Keratinocyte (primary cell): ENCODE measurements at regions not wholly inside any gene's neighbourhood (a gene's known extent, or its start where the extent isn't known, plus 50 kb on each side); places are given as distances from the start of the nearest gene placed in this dataset.

Experiments used
- DNase-seq: peaks from one replicate; pipeline ENCODE4 v3.0.0-alpha.2; 2011; ENCODE audit warnings: low read depth, missing footprints, low spot score
- FAIRE-seq: peaks from 2 replicates; lab custom pipeline; 2011; peaks lifted over from hg19 to GRCh38; lab: Jason Lieb, UNC
- H2AFZ ChIP-seq: 2 replicates; pipeline ENCODE4 v1.6.0; 2012; ENCODE audit warnings: low read length, control low read depth, inconsistent platforms; ENCODE audit not compliant: control insufficient read depth
- H3K27ac ChIP-seq: 2 replicates; pipeline ENCODE4 v1.5.1; 2011; ENCODE audit warnings: low read length; ENCODE audit not compliant: control insufficient read depth, insufficient read depth
- H3K27me3 ChIP-seq: 3 replicates; pipeline ENCODE4 v1.6.0; 2011; ENCODE audit warnings: low read length; ENCODE audit not compliant: control insufficient read depth, insufficient read depth; ENCODE audit errors: extremely low read depth
- H3K36me3 ChIP-seq, 2 experiments: 2 replicates in 1 of 2; 3 replicates in 1 of 2; pipeline ENCODE4 v1.5.1; 2011; ENCODE audit warnings: low read length in 2 of 2, mild to moderate bottlenecking in 1 of 2; ENCODE audit not compliant: control insufficient read depth in 2 of 2, insufficient read depth in 2 of 2; ENCODE audit errors: extremely low read depth in 1 of 2
- H3K4me1 ChIP-seq: 3 replicates; pipeline ENCODE4 v1.5.1; 2011; ENCODE audit warnings: low read length; ENCODE audit not compliant: control insufficient read depth, insufficient read depth; ENCODE audit errors: extremely low read depth
- H3K4me2 ChIP-seq: 3 replicates; pipeline ENCODE4 v1.6.0; 2011; ENCODE audit warnings: low read depth, low read length; ENCODE audit not compliant: control insufficient read depth, insufficient read depth; ENCODE audit errors: extremely low read depth
- H3K4me3 ChIP-seq, 3 experiments: fragments of 200-600 bp in 1 of 3; sonication (generic) in 1 of 3; 2 replicates in 2 of 3; 3 replicates in 1 of 3; pipeline ENCODE4 v1.5.1; 2011 to 2016; ENCODE audit warnings: low read length in 3 of 3, mild to moderate bottlenecking in 3 of 3, control low read depth in 2 of 3, inconsistent platforms in 1 of 3, low read depth in 1 of 3, mixed read lengths in 1 of 3, mixed run types in 1 of 3, moderate library complexity in 1 of 3; ENCODE audit not compliant: control insufficient read depth in 2 of 3, insufficient read depth in 2 of 3; ENCODE audit errors: extremely low read depth in 1 of 3
- H3K79me2 ChIP-seq: 2 replicates; pipeline ENCODE4 v1.6.0; 2012; ENCODE audit warnings: low read length; ENCODE audit not compliant: control insufficient read depth, insufficient read depth
- H3K9ac ChIP-seq: 3 replicates; pipeline ENCODE4 v1.6.0; 2011; ENCODE audit warnings: low read length; ENCODE audit not compliant: control insufficient read depth, insufficient read depth; ENCODE audit errors: extremely low read depth
- H3K9me1 ChIP-seq: 3 replicates; pipeline ENCODE4 v1.6.0; 2011; ENCODE audit warnings: low read length; ENCODE audit not compliant: control insufficient read depth, insufficient read depth; ENCODE audit errors: extremely low read depth
- H3K9me3 ChIP-seq: 2 replicates; pipeline ENCODE4 v1.5.1; 2012; ENCODE audit warnings: low read depth, low read length; ENCODE audit not compliant: control insufficient read depth
- H4K20me1 ChIP-seq: 3 replicates; pipeline ENCODE4 v1.6.0; 2011; ENCODE audit warnings: low read length; ENCODE audit not compliant: control insufficient read depth, insufficient read depth; ENCODE audit errors: extremely low read depth
- CTCF ChIP-seq, 3 experiments: IDR thresholded peaks in 1 of 3; conservative IDR thresholded peaks in 1 of 3; optimal IDR thresholded peaks in 1 of 3; 2 replicates in 2 of 3; 3 replicates in 1 of 3; pipeline versions ENCODE3 to v1.5.1; 2011; ENCODE audit warnings: low read length in 3 of 3, mild to moderate bottlenecking in 3 of 3, moderate library complexity in 2 of 3, control low read depth in 1 of 3, inconsistent platforms in 1 of 3; ENCODE audit not compliant: insufficient read depth in 2 of 3; ENCODE audit errors: extremely low read depth in 1 of 3
- EZH2 ChIP-seq: IDR thresholded peaks from one replicate; pipeline ENCODE4 v1.6.1; 2012; ENCODE audit warnings: inconsistent platforms, mild to moderate bottlenecking, low read length, moderate library complexity
- dilution Hi-C: fragments of 300-500 bp; cut with MboI; formaldehyde crosslinking; loops from one replicate; pipeline ENCODE4 v1.7.0; 2020; ENCODE audit warnings: low sequenced_read_pairs; ENCODE audit not compliant: extremely low pct_ligation_motif_present

- Histone ChIP-seq H2AFZ (no peak overlapping the region), H3K9me1 (no peaks in the 10 kb centered on the region), H3K9me3 (no peaks in the 10 kb centered on the region), H3K27ac (no peak overlapping the region), H3K4me1 (no peaks in the 10 kb centered on the region), H4K20me1 (no peaks in the 10 kb centered on the region), H3K4me2 (no peak overlapping the region), H3K4me3 (no peak overlapping the region), H3K79me2 (no peaks in the 10 kb centered on the region), H3K36me3 (no peaks in the 10 kb centered on the region), H3K27me3 (no peaks in the 10 kb centered on the region), H3K9ac (no peak overlapping the region)
- dilution Hi-C loops: no loop called here
- FAIRE-seq (no peak), DNase-seq (no peak)
- TF ChIP-seq CTCF (optimal IDR thresholded peaks at IDR 0.05 in 1 of 3, IDR thresholded peaks at IDR 0.05 in 1 of 3, conservative IDR thresholded peaks at IDR 0.05 in 1 of 3; ENCODE audit: extremely low read depth in 1 of 3, insufficient read depth in 2 of 3, low read length in 3 of 3): no peak
- no peak for TF ChIP-seq EZH2
These were observed 718.7 kb upstream of the SLC8A1 start for GRCh38 chr2:41170589-41170988.

GRCh38 chr2:41180387-41180786, 728.5 kb upstream of the SLC8A1 start:
- Histone ChIP-seq H3K27ac (no peak overlapping the region), H3K79me2 (no peaks in the 10 kb centered on the region), H3K4me3 (no peak overlapping the region), H3K4me1 (no peaks in the 10 kb centered on the region), H3K9me1 (no peaks in the 10 kb centered on the region), H3K9me3 (no peaks in the 10 kb centered on the region), H2AFZ (no peak overlapping the region), H3K4me2 (no peak overlapping the region), H4K20me1 (no peaks in the 10 kb centered on the region), H3K27me3 (no peaks in the 10 kb centered on the region), H3K36me3 (no peaks in the 10 kb centered on the region), H3K9ac (no peak overlapping the region)
- FAIRE-seq: no peak
- dilution Hi-C loops: no loop called here
- DNase-seq: no peak
- TF ChIP-seq CTCF (optimal IDR thresholded peaks at IDR 0.05 in 1 of 3, IDR thresholded peaks at IDR 0.05 in 1 of 3, conservative IDR thresholded peaks at IDR 0.05 in 1 of 3; ENCODE audit: extremely low read depth in 1 of 3, insufficient read depth in 2 of 3, low read length in 3 of 3) (no peak), EZH2 (no peak)
